Glutamatergic neuron (in vitro differentiated cells): ENCODE measurements at regions not wholly inside any gene's neighbourhood (a gene's known extent, or its start where the extent isn't known, plus 50 kb on each side); places are given as distances from the start of the nearest gene placed in this dataset.

Source experiments
- DNase-seq: peaks from one replicate; pipeline ENCODE4 v3.0.0; 2022
- H3K27ac Mint-ChIP-seq: one replicate; pipeline ENCODE4 v1.8.0; 2020; ENCODE audit warnings: mild to moderate bottlenecking, mixed read lengths, inconsistent platforms; ENCODE audit not compliant: unreplicated experiment
- H3K27me3 Mint-ChIP-seq: one replicate; pipeline ENCODE4 v1.8.0; 2020; ENCODE audit warnings: mild to moderate bottlenecking, moderate library complexity, mixed read lengths, inconsistent platforms; ENCODE audit not compliant: unreplicated experiment
- H3K36me3 Mint-ChIP-seq: one replicate; pipeline ENCODE4 v1.8.0; 2020; ENCODE audit warnings: mild to moderate bottlenecking, mixed read lengths, inconsistent platforms; ENCODE audit not compliant: unreplicated experiment
- H3K4me1 Mint-ChIP-seq: one replicate; pipeline ENCODE4 v1.8.0; 2020; ENCODE audit warnings: mild to moderate bottlenecking, low read depth, mixed read lengths, inconsistent platforms; ENCODE audit not compliant: unreplicated experiment
- H3K4me3 Mint-ChIP-seq: one replicate; pipeline ENCODE4 v1.8.0; 2020; ENCODE audit warnings: mild to moderate bottlenecking, mixed read lengths, inconsistent platforms; ENCODE audit not compliant: unreplicated experiment
- H3K9me3 Mint-ChIP-seq: one replicate; pipeline ENCODE4 v1.8.0; 2020; ENCODE audit warnings: mild to moderate bottlenecking, moderate library complexity, mixed read lengths, inconsistent platforms; ENCODE audit not compliant: unreplicated experiment
- TF ChIP-seq, protein P1 (sequence below): fragments of 200-600 bp; sonication (generic); IDR thresholded peaks from one replicate; pipeline ENCODE4 v1.5.0; 2021; ENCODE audit not compliant: partially characterized antibody, unreplicated experiment

- Mint-ChIP-seq H3K4me3 (no peak overlapping the region), H3K27ac (no peak overlapping the region), H3K36me3 (no peaks in the 10 kb centered on the region), H3K9me3 (no peaks in the 10 kb centered on the region), H3K27me3 (peaks cover 5% of the 10 kb centered on the region), H3K4me1 (no peaks in the 10 kb centered on the region)
- no peak for DNase-seq
- TF ChIP-seq, protein P1, sequence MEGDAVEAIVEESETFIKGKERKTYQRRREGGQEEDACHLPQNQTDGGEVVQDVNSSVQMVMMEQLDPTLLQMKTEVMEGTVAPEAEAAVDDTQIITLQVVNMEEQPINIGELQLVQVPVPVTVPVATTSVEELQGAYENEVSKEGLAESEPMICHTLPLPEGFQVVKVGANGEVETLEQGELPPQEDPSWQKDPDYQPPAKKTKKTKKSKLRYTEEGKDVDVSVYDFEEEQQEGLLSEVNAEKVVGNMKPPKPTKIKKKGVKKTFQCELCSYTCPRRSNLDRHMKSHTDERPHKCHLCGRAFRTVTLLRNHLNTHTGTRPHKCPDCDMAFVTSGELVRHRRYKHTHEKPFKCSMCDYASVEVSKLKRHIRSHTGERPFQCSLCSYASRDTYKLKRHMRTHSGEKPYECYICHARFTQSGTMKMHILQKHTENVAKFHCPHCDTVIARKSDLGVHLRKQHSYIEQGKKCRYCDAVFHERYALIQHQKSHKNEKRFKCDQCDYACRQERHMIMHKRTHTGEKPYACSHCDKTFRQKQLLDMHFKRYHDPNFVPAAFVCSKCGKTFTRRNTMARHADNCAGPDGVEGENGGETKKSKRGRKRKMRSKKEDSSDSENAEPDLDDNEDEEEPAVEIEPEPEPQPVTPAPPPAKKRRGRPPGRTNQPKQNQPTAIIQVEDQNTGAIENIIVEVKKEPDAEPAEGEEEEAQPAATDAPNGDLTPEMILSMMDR: no peak
Observed at GRCh38 chr7:115226410-115226809, 304.5 kb downstream of the MDFIC start.

GRCh38 chr7:115224922-115225321 is 303.0 kb downstream of the MDFIC start:
- no peak overlapping the region for H3K27ac Mint-ChIP-seq
- H3K4me3 Mint-ChIP-seq: no peak overlapping the region
- no peak for DNase-seq
- no peaks in the 10 kb centered on the region for H3K4me1 Mint-ChIP-seq
- TF ChIP-seq, protein P1: no peak
- H3K36me3 Mint-ChIP-seq: no peaks in the 10 kb centered on the region
- H3K27me3 Mint-ChIP-seq: peaks cover 5% of the 10 kb centered on the region
- no peaks in the 10 kb centered on the region for H3K9me3 Mint-ChIP-seq

GRCh38 chr7:115223959-115224358 is 302.1 kb downstream of the MDFIC start:
- no peaks in the 10 kb centered on the region for H3K4me1 Mint-ChIP-seq
- DNase-seq: no peak
- no peaks in the 10 kb centered on the region for H3K9me3 Mint-ChIP-seq
- H3K4me3 Mint-ChIP-seq: no peak overlapping the region
- TF ChIP-seq, protein P1: no peak
- no peaks in the 10 kb centered on the region for H3K36me3 Mint-ChIP-seq
- peaks cover 5% of the 10 kb centered on the region for H3K27me3 Mint-ChIP-seq
- no peak overlapping the region for H3K27ac Mint-ChIP-seq

- DNase-seq: no peak
- Mint-ChIP-seq H3K27ac (no peak overlapping the region), H3K36me3 (no peaks in the 10 kb centered on the region), H3K9me3 (no peaks in the 10 kb centered on the region), H3K4me1 (no peaks in the 10 kb centered on the region), H3K4me3 (no peak overlapping the region), H3K27me3 (peaks cover 5% of the 10 kb centered on the region)
- TF ChIP-seq, protein P1: no peak
Observed at GRCh38 chr7:115221456-115221855, 299.6 kb downstream of the MDFIC start.

DNA sequence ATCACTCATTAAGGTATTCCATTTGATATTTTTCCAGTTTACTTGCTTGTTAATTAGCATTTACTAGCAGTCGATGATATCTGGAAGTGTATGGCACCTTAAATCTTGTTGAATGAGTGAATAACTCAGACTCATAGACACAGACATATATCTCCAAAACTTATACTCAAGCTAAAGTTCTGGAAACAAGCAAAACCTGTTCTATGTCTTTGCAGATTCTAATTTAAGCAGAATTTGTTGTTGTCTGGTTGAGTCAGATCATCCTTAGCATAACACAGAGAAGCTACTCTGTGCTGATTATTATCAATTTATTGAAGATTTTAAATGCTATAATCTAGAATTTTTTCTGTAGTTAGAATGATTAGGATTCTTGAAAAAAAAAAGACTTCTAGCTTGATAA is 296.2 kb downstream of the MDFIC start:
- no peaks in the 10 kb centered on the region for H3K36me3 Mint-ChIP-seq
- TF ChIP-seq, protein P1: no peak
- no peaks in the 10 kb centered on the region for H3K4me1 Mint-ChIP-seq
- peaks cover 7% of the 10 kb centered on the region for H3K27me3 Mint-ChIP-seq
- H3K27ac Mint-ChIP-seq: no peak overlapping the region
- H3K4me3 Mint-ChIP-seq: no peak overlapping the region
- DNase-seq: no peak
- no peaks in the 10 kb centered on the region for H3K9me3 Mint-ChIP-seq
